ENCODE measurements at regions not wholly inside any gene's neighbourhood (a gene's known extent, or its start where the extent isn't known, plus 50 kb on each side); places are given as distances from the start of the nearest gene placed in this dataset.
A peak's percentile ranks its signal among the peaks of the same experiment; 100 is the strongest.

DNA sequence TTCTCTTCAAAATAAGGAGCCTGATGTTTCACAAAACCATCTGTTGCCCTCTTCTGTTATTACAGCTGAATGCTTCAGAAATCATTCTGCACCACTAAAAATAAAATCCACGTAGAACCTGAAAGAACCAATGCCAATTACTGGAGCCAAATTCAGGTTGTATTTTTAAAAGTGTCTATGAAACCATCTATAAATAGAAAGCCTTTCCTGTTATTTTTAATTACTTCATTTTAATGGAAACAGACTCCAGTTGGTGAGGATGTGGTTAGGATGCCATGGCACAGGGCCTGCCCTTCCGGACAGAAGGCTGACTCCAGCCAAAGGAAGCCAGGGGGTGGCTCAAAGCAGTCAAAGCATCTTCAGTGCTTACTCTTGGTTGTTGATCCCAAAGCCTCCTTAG lies 119.8 kb downstream of the TENT4A start:
- no peak for DNase-seq (ENCODE audit: low read depth in 1 of 2, low spot score in 1 of 2)
- no peak overlapping the region for H3K27ac ChIP-seq (replicated peaks)
- H3K4me3 ChIP-seq (replicated peaks; ENCODE audit: insufficient read depth, low read length): no peak overlapping the region
- no peak for TF ChIP-seq REST (IDR thresholded peaks at IDR 0.05; ENCODE audit: insufficient replicate concordance, low read depth)
- no peak for TF ChIP-seq CTCF (IDR thresholded peaks at IDR 0.05; ENCODE audit: insufficient read depth, low read length)
- no peak for TF ChIP-seq GABPA (IDR thresholded peaks at IDR 0.05; ENCODE audit: low read depth)
- TF ChIP-seq POLR2AphosphoS5 (IDR thresholded peaks at IDR 0.05; ENCODE audit: low read depth): no peak
- no peak for TF ChIP-seq SPI1 (IDR thresholded peaks at IDR 0.05; ENCODE audit: borderline replicate concordance, low read depth)
- H3K27me3 ChIP-seq (ENCODE audit: insufficient read depth, poor library complexity, severe bottlenecking): peaks cover 2% of the 10 kb centered on the region

DNA sequence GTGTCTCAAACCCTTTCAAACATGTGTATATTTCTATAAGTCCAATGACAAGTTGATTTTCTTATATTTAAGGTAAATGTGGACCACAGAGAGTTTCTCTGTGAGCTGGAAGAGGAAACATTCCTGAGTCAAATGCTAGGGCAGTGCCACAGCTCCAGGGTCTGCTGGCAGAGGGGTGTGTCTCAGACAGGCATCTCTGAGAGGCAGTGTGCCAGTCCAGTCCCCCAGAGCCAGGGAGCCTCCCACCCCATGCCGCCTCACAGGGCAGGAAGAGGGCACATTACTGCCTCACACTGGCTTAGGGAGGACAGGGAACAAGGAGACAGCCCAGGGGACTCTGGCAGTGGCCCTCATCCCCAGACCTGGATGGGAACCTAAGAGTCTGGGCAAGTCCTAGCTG lies 120.2 kb downstream of the TENT4A start:
- Histone ChIP-seq H3K27ac (replicated peaks) (no peak overlapping the region), H3K4me3 (replicated peaks; ENCODE audit: insufficient read depth, low read length) (no peak overlapping the region), H3K27me3 (ENCODE audit: insufficient read depth, poor library complexity, severe bottlenecking) (peaks cover 2% of the 10 kb centered on the region)
- TF ChIP-seq POLR2AphosphoS5 (IDR thresholded peaks at IDR 0.05; ENCODE audit: low read depth) (no peak), SPI1 (IDR thresholded peaks at IDR 0.05; ENCODE audit: borderline replicate concordance, low read depth) (no peak), CTCF (IDR thresholded peaks at IDR 0.05; ENCODE audit: insufficient read depth, low read length) (no peak), GABPA (IDR thresholded peaks at IDR 0.05; ENCODE audit: low read depth) (no peak)
- no peak for DNase-seq (ENCODE audit: low read depth in 1 of 2, low spot score in 1 of 2)

- peaks cover 4% of the 10 kb centered on the region for H3K27me3 ChIP-seq (ENCODE audit: insufficient read depth, poor library complexity, severe bottlenecking)
- no peak overlapping the region for H3K27ac ChIP-seq (replicated peaks)
- TF ChIP-seq REST (IDR thresholded peaks at IDR 0.05; ENCODE audit: insufficient replicate concordance, low read depth): no peak
- no peak for TF ChIP-seq POLR2AphosphoS5 (IDR thresholded peaks at IDR 0.05; ENCODE audit: low read depth)
- TF ChIP-seq SPI1 (IDR thresholded peaks at IDR 0.05; ENCODE audit: borderline replicate concordance, low read depth): no peak
- no peak for TF ChIP-seq CTCF (IDR thresholded peaks at IDR 0.05; ENCODE audit: insufficient read depth, low read length)
- TF ChIP-seq GABPA (IDR thresholded peaks at IDR 0.05; ENCODE audit: low read depth): no peak
- no peak for DNase-seq (ENCODE audit: low read depth in 1 of 2, low spot score in 1 of 2)
- no peak overlapping the region for H3K4me3 ChIP-seq (replicated peaks; ENCODE audit: insufficient read depth, low read length)
Observed at GRCh38 chr5:6837095-6837494, 123.9 kb downstream of the TENT4A start.

DNA sequence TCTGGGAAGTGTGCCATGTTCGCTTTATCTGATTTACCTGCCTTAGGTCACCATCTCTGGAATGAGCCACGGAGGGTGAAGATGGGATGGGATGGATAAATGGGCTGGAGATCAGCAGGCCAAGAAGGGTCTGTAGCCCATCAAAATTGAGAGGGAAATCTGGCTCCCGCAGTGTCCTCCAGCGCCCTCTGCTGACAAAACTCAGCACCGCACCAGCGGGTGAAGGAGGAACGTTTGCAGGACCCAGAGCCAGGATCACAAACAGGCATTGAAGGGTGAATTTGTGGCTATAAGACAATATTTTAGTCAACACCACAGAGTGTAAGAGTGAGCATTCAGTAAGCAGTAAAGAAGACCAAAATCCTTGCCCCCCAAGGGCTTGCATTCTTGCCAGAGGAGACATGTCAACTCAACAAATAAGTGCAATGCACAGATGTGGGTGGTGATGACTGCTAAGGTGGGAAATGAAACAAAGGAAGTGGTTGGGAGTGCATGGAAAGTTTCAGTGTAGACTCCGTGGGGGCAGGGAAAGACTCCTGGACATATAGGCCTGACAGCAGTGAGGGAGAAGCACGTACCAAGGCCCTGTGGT lies 124.4 kb downstream of the TENT4A start:
- peak; percentile 3 to 33 for DNase-seq (ENCODE audit: low read depth in 1 of 2, low spot score in 1 of 2)
- no peak overlapping the region for H3K4me3 ChIP-seq (replicated peaks; ENCODE audit: insufficient read depth, low read length)
- TF ChIP-seq REST (IDR thresholded peaks at IDR 0.05; ENCODE audit: insufficient replicate concordance, low read depth) (no peak), GABPA (IDR thresholded peaks at IDR 0.05; ENCODE audit: low read depth) (no peak), SPI1 (IDR thresholded peaks at IDR 0.05; ENCODE audit: borderline replicate concordance, low read depth) (no peak), POLR2AphosphoS5 (IDR thresholded peaks at IDR 0.05; ENCODE audit: low read depth) (no peak), CTCF (IDR thresholded peaks at IDR 0.05; ENCODE audit: insufficient read depth, low read length) (peak; percentile 80)
- no peak overlapping the region for H3K27ac ChIP-seq (replicated peaks)
- H3K27me3 ChIP-seq (ENCODE audit: insufficient read depth, poor library complexity, severe bottlenecking): peaks cover 4% of the 10 kb centered on the region
